ENCODE measurements at regions not wholly inside any gene's neighbourhood (a gene's known extent, or its start where the extent isn't known, plus 50 kb on each side); places are given as distances from the start of the nearest gene placed in this dataset.
"Not testable (repeated sequence)": the region's sequence is repeated elsewhere in the genome, so short reads cannot be mapped to it uniquely, and the experiment has no call there.

GRCh38 chr6:140758169-140758877 lies 1374.4 kb upstream of the GJE1 start:
- no peak for DNase-seq (ENCODE audit: low read depth)

DNA sequence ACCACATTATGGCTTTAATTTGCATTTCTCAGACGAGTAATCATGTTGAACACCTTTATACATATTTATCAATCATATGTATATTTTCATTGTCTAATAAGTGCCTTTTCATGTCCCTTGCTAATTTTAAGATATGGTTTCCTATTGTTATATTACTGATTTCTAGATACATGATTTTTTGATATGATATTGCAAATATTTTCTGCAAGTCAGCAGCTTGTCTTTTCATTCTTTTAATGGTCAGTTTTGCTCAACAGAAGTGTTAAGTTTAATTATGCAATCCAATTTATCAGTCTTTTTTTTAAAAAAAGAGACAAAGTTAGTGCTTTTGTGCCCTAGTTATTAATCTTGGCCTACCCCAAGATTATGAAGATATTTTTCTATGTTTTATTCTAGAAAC lies 1377.8 kb upstream of the CITED2 start:
- DNase-seq (ENCODE audit: low read depth) = no peak

DNA sequence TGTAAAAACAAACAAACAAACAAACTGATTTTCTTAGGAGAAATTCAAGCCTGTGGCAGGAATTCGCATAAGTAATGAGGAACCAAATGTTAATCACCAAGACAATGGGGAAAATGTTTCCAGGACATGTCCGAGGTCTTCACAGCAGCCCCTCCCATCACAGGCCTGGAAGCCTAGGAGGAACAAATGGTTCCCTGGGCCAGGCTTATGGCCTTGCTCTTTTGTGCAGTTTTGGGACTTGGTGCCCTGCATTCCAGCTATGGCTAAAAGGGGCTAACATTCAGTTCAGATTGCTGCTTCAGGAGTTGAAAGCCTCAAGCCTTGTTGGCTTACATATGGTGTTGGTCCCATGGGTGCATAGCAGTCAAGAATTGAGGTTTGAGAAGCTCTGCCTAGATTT lies 1372.7 kb upstream of the CITED2 start:
- no peak for DNase-seq (ENCODE audit: low read depth)

DNA sequence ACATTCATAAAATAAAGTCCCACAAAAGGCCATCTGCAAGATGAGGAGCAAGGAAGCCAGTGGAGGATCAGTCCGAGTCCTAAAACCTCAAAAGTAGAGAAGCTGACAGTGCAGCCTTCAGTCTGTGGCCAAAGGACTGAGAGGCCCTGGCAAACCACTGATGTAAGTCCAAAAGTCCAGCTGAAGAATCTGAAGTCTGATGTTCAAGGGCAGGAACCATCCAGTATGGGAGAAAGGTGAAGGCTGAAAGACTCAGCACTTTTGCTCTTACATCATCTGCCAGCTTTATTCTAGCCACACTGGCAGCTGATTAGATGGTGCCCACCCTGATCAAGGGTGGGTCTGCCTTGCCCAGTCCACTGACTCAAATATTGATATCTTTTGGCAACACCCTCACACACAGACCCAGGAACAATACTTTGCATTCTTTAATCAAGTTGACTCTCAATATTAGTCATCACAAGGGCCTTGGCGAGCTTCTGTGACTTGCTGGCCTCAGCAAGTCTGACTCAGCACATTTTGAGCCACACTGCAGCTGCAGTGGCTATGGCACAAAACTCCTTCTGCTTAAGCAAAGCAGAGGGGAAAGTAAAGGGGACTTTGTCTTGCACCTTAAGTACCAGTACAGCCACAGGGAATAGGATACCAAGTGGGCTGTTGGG lies 1370.3 kb upstream of the CITED2 start:
- peak; percentile 28 for DNase-seq (ENCODE audit: low read depth)

DNA sequence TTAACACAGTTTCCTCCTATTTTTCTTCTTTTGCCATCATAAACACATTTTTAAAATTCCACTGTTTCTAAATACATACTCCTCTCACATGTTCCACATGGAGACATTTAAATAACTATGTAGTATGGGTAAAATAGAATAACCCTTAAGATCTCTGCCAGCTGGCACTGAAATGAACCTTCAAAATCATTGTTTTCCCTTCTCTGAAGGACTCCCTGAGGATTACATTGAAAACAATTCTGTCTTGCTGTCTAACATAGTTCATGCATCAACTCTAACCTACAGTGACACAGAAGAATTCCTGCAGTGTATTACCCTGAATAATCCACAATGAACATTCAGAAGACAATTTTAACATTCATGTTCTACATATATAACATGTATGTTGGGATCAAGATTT lies 1361.8 kb upstream of the CITED2 start:
- DNase-seq (ENCODE audit: low read depth) = peak; percentile 36

DNA sequence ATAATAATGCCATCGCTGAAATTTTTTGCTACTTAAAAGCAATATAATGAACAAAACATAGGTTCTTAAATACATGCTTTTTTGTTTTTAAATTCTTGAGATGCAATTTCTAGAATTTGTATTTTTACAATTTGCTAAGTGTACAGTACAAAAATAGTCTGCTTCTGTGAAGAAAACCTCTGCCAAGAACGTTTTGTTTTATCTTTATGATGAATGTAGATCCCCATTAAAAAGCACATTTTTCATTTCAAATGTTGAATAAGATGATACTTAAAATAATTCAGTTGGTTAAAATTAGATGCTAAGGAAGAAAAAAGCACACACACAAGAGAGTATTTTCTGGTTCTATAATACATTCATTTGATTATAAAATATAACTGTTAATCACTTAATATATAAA lies 1358.5 kb upstream of the CITED2 start:
- DNase-seq (ENCODE audit: low read depth) = no peak

- DNase-seq (ENCODE audit: low read depth) = no peak
Measured at GRCh38 chr6:140732155-140732554, 1357.7 kb upstream of the CITED2 start.

- DNase-seq (ENCODE audit: low read depth) = no peak
Measured at GRCh38 chr6:140731741-140732140, 1357.3 kb upstream of the CITED2 start.

- no peak for DNase-seq (ENCODE audit: low read depth)
Measured at GRCh38 chr6:140729521-140729920, 1355.1 kb upstream of the CITED2 start.

DNA sequence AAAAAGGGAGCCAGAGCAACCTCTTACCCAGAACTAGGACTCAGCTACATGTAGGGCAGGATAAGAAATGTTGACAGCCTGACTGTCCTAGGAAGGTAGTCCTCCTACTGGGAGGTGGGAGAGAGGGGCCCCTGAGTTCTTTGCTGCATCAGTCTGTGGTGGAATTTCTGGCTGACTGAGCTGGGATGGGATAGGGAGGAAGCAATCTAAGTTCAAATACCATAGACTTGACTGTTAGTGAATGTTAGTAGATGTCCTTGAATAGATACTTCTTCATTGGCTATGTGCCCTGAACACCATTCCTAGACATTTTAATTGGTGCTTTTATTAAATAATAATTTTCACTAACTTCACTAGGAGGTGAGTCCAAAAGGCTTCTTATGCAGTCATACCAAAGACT lies 1343.6 kb upstream of the CITED2 start:
- no peak for DNase-seq (ENCODE audit: low read depth)

DNA sequence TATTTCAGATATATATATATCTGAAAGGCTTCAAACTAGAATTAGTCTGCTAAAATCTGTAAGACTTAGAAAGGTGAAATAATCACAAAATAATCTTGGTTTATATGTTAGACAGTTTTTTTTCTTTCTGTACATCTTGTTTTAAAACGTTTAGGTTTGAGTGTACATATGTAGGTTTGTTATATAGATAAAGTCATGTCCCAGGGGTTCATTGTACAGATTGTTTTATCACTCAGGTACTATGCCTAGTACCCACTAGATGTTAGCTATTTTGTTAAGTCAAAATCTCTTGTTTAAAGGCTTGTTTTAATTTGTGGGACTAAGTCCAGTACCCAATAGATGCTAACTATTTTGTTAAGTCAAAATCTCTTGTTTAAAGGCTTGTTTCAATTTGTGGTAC lies 1339.0 kb upstream of the CITED2 start:
- no peak for DNase-seq (ENCODE audit: low read depth)

DNA sequence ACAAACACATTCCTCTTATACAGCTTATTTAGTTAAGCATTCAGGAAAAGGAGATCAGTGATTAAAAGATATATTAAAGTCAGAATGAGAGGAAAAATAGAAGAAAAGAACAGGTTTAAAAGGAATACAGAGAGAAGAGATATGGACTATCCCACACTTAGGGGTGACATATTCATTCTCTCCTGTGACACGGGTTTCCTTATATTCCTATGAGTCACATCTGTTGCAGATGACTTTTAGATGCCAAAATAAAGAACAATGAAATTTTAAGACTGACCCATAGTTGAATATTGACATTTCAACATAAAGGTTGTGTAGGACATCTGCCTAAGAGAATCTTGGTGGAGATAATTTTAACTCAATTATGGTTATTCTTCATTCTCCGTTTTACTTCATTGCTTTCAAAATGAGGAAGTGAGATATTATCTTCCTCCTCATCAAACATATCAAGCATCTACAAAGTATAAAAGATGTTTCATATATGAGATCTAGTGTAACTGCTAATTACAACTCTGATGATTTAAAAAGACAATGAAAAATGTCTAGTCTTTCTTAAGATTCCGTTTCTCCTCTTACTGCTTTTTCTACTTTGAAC lies 1336.7 kb upstream of the CITED2 start:
- no peak for DNase-seq (ENCODE audit: low read depth)

GRCh38 chr6:140708441-140708840 lies 1334.0 kb upstream of the CITED2 start:
- DNase-seq (ENCODE audit: low read depth) = no peak

- DNase-seq (ENCODE audit: low read depth) = not testable (repeated sequence)
Measured at GRCh38 chr6:140704008-140704407, 1329.6 kb upstream of the CITED2 start.

- no peak for DNase-seq (ENCODE audit: low read depth)
Measured at GRCh38 chr6:140697585-140697984, 1323.1 kb upstream of the CITED2 start.

DNA sequence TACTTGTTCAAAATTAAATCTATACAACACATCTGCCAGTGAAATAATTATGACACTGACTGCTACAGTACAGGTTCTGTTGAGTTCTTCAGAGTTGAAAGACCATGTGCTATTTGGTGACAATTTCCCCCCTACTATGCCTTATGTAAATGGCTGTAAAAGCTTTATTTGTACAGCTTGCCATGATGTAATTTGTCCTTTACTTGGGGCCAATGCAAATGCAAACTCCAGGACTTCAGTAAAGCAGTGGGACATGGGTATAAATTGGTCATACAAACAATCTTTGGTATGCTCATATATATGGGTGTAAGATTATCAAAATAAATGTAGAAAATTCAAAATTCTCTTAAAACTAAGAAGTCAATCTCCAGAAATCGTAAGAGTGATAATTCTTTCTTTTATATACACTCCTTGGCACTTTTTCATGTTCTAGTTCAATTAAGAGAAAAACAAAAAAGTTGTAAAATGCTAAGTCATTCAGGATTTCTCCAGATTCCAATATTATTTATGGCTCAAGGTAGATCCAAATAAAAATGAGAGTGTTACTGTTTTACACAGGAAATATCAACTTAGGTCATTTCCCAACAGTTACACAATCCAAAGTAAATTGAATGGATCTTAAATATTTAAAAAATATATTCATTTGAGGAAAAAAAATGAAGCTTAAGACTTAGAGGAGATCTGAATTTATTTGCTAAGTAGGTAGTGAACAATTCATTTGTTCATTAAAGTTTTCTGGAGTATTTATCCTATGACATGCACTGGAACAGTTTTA lies 1310.5 kb upstream of the CITED2 start:
- DNase-seq (ENCODE audit: low read depth) = no peak

GRCh38 chr6:140677781-140678528 lies 1303.5 kb upstream of the CITED2 start:
- no peak for DNase-seq (ENCODE audit: low read depth)

- no peak for DNase-seq (ENCODE audit: low read depth)
Measured at GRCh38 chr6:140671926-140672325, 1297.5 kb upstream of the CITED2 start.

- DNase-seq (ENCODE audit: low read depth) = peak; percentile 24
Measured at GRCh38 chr6:140670021-140670420, 1295.6 kb upstream of the CITED2 start.

DNA sequence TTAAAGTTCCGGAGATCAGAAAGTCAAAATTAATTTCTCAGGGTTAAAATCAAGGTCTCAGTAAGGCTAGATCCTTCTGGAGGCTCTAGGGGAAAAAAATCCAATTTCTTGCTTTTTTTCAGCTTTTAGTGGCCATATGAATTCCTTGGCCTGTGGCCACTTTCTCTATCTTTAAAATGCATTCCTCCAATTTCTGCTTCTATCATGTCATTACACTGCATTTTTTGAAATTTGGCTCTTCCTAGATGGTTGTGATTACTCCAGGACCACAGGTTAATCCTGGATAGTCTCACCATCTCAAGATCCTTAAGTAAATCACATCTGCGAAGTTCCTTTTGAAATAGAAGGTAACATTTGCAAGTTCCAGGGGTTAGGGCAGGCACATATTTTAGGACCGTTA lies 1294.9 kb upstream of the CITED2 start:
- DNase-seq (ENCODE audit: low read depth) = no peak

DNA sequence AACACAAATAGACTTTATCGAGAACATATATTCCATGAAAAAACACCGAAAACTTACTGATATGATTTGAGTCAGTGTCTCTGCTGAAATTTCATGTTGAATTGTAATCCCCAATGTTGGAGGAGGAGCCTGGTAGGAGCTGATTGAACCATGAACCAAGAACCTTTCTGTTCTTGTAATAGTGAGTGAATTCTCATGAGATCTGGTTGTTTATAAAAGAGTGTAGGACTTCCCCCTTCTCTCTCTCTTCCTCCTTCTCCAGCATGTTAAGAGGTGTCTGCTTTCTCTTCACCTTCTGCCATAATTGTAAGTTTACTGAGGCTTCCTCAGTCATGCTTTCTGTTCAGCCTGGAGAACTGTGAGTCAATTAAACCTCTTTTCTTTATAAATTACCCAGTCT lies 1289.3 kb upstream of the CITED2 start:
- no peak for DNase-seq (ENCODE audit: low read depth)

- DNase-seq (ENCODE audit: low read depth) = no peak
Measured at GRCh38 chr6:140663094-140663493, 1288.6 kb upstream of the CITED2 start.
